ENCODE measurements at regions not wholly inside any gene's neighbourhood (a gene's known extent, or its start where the extent isn't known, plus 50 kb on each side); places are given as distances from the start of the nearest gene placed in this dataset.

GRCh38 chr5:56430422-56430821, 197.3 kb upstream of the ANKRD55 start:
- DNase-seq (no peak), ATAC-seq (no peak)
- intact Hi-C loops (cut with DNase I): no loop called here

GRCh38 chr5:56429110-56429561, 196.0 kb upstream of the ANKRD55 start:
- DNase-seq: peak; percentile 64
- intact Hi-C loops (cut with DNase I): no loop called here
- ATAC-seq: peak; percentile 71 to 86

- DNase-seq (no peak), ATAC-seq (no peak)
- intact Hi-C loops (cut with DNase I): no loop called here
These were observed 193.6 kb upstream of the ANKRD55 start for GRCh38 chr5:56426693-56427092.

GRCh38 chr5:56422076-56422762, 189.1 kb upstream of the ANKRD55 start:
- DNase-seq: no peak
- ATAC-seq: peak in 1 of 2 donors; percentile 71
- intact Hi-C loops (cut with DNase I): no loop called here

- intact Hi-C loops (cut with DNase I): no loop called here
- ATAC-seq (no peak), DNase-seq (no peak)
These were observed 188.3 kb upstream of the ANKRD55 start for GRCh38 chr5:56421246-56422075.

- DNase-seq (no peak), ATAC-seq (no peak)
- intact Hi-C loops (cut with DNase I): no loop called here
These were observed 187.2 kb upstream of the ANKRD55 start for GRCh38 chr5:56420323-56420722.

- DNase-seq (no peak), ATAC-seq (no peak)
- intact Hi-C loops (cut with DNase I): no loop called here
These were observed 186.5 kb upstream of the ANKRD55 start for GRCh38 chr5:56419667-56420066.

GRCh38 chr5:56415356-56415765, 182.2 kb upstream of the ANKRD55 start:
- ATAC-seq: peak; percentile 77 to 78
- intact Hi-C loops (cut with DNase I): no loop called here
- DNase-seq: peak; percentile 63

- DNase-seq (no peak), ATAC-seq (peak; percentile 8 to 45)
- intact Hi-C loops (cut with DNase I): no loop called here
These were observed 180.9 kb upstream of the ANKRD55 start for GRCh38 chr5:56414066-56414465.

- no peak for DNase-seq
- ATAC-seq: no peak
- intact Hi-C loops (cut with DNase I): no loop called here
These were observed 180.4 kb upstream of the ANKRD55 start for GRCh38 chr5:56413546-56413945.

- DNase-seq (peak; percentile 52), ATAC-seq (peak; percentile 62 to 73)
- intact Hi-C loops (cut with DNase I): no loop called here
These were observed 179.7 kb upstream of the ANKRD55 start for GRCh38 chr5:56412601-56413379.

- no peak for ATAC-seq
- no peak for DNase-seq
- intact Hi-C loops (cut with DNase I): no loop called here
These were observed 177.6 kb upstream of the ANKRD55 start for GRCh38 chr5:56410696-56411095.

GRCh38 chr5:56409331-56410190, 176.4 kb upstream of the ANKRD55 start:
- intact Hi-C loops (cut with DNase I): no loop called here
- ATAC-seq (peak; percentile 67 to 75), DNase-seq (no peak)

- intact Hi-C loops (cut with DNase I): no loop called here
- ATAC-seq: no peak
- no peak for DNase-seq
These were observed 173.7 kb upstream of the ANKRD55 start for GRCh38 chr5:56406838-56407237.

- ATAC-seq (no peak), DNase-seq (no peak)
- intact Hi-C loops (cut with DNase I): no loop called here
These were observed 173.1 kb upstream of the ANKRD55 start for GRCh38 chr5:56406221-56406620.

GRCh38 chr5:56405116-56405908, 172.2 kb upstream of the ANKRD55 start:
- no peak for DNase-seq
- intact Hi-C loops (cut with DNase I): no loop called here
- no peak for ATAC-seq

- DNase-seq (no peak), ATAC-seq (no peak)
- intact Hi-C loops (cut with DNase I): no loop called here
These were observed 169.4 kb upstream of the ANKRD55 start for GRCh38 chr5:56402266-56403220.
